NCI-H524 (cell line): ENCODE measurements at regions not wholly inside any gene's neighbourhood (a gene's known extent, or its start where the extent isn't known, plus 50 kb on each side); places are given as distances from the start of the nearest gene placed in this dataset.
"Not testable (repeated sequence)": the region's sequence is repeated elsewhere in the genome, so short reads cannot be mapped to it uniquely, and the experiment has no call there.

Experiments
- DNase-seq, 2 experiments: peaks; one replicate each; lab custom pipeline; 2025; lab: John Stamatoyannopoulos, UW

GRCh38 chr1:10940451-10940804, 72.0 kb upstream of the TARDBP start:
- DNase-seq, result no peak

DNA sequence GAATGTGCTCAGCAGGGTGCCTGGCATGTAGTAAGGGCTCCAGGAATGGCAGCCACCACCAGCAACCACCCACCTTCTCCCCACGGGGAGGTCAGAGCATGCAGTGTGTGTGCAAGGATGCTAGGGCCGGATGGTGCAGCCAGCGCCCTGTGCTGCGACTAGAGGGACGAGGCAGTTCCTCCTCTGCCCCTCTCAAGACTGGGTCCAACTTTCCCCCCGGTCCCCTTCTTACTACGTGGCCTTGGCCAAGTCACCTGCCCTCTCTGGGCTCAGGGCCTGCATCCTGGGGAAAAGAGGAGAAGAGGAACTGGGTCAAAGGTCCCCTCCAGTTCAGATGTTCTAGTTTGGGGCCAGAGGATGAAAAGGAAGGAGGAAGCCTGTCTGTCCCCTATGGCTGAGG, 71.6 kb upstream of the TARDBP start:
- DNase-seq, result no peak

GRCh38 chr1:10941891-10942541, 70.4 kb upstream of the TARDBP start:
- peak in 1 of 2 experiments; percentile 48 for DNase-seq

GRCh38 chr1:10942542-10942912, 69.9 kb upstream of the TARDBP start:
- no peak for DNase-seq

GRCh38 chr1:10943041-10943440, 69.4 kb upstream of the TARDBP start:
- DNase-seq, result no peak

- peak; percentile 65 to 67 for DNase-seq
Observed at GRCh38 chr1:10943991-10944730, 68.3 kb upstream of the TARDBP start.

DNA sequence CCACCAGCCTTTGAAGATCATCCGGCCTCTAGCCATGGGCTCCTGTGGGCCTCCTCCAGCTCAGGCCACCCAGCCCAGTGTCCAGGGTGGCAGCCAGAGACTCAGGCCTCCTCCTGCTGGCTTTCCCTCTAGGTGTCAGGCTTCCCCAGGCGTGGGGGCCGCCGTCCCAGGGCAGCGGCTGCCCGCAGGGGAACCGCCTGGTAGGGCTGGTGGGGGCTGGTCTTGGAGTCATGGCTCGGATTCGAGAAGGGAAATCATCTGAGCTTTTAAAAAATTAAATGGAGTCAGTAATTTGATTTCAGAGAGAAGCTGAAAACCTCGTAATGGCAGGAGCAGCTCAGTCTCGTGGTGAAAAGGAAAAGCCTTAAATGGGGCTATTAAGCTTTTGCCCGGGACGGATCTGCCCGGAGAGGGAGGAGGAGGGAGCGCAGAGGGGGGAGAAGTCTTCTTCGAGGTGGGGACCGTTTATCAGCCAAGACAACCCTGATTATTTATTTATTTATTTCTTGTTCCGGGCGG, 66.4 kb upstream of the TARDBP start:
- DNase-seq, result no peak

GRCh38 chr1:10947181-10947580, 65.3 kb upstream of the TARDBP start:
- DNase-seq, result no peak

GRCh38 chr1:10947691-10948462, 64.6 kb upstream of the TARDBP start:
- DNase-seq, result no peak

- DNase-seq, result peak; percentile 44 to 65
Observed at GRCh38 chr1:10948463-10948775, 64.0 kb upstream of the TARDBP start.

DNA sequence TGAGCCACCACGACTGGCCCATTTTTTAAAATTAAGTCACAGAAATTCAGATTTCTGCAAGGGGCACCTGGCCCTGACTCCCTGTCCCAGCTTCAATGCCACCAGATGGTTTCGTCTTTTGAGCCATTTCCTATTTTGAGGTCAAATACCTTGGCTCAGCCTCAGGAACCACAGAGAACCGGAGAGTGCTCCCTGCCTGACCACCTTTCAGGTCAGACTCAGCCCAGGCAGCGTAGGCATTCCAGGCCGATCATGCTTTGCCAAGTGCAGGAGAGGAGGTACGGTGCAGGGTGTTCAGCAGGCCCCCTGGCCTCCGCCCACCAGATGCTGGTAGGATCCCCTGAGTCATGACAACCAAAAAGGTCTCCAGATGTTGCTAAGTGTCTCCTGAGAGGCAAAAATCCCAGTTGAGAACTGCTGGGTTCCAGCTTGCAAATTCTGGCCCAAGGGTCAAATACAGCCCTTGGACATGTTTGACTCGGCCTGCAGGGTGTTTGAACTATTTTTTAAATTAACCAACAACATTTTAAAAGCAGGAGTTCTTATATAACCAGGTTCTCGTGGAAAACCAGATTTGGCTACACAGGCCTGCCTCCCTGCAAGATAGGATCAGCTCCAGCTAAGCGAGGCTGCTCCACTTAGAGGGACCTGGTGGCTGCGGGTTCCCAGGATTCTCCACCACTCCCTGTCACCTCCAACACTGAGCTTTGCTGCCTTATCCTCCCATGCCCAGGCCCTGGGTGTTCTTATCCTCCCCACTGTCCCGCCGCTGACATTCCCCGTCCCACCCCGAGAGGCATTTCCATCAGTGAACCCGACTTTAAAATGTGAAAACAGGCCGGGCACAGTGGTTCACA, 61.9 kb upstream of the TARDBP start:
- no peak for DNase-seq

- DNase-seq, result not testable (repeated sequence)
Observed at GRCh38 chr1:10951298-10951697, 61.2 kb upstream of the TARDBP start.

DNA sequence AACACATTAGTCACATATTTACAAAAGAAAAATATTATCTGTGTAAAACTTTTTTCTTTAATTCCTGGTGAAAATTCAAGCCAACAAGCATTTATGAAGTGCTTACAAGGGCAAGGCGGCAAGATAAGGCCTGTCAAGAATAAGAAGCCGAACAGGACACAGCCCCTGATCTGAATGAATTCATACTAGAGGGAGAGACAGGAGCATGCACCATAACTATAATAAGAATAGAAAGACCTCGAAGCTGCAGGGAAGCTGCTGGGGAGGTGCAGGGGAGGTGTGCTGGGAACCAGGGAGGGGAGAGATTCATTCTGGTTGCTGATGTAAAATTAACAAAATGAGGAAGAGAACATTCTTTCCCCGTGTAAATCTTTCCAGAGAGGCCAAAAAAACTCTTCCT, 60.5 kb upstream of the TARDBP start:
- no peak for DNase-seq

DNA sequence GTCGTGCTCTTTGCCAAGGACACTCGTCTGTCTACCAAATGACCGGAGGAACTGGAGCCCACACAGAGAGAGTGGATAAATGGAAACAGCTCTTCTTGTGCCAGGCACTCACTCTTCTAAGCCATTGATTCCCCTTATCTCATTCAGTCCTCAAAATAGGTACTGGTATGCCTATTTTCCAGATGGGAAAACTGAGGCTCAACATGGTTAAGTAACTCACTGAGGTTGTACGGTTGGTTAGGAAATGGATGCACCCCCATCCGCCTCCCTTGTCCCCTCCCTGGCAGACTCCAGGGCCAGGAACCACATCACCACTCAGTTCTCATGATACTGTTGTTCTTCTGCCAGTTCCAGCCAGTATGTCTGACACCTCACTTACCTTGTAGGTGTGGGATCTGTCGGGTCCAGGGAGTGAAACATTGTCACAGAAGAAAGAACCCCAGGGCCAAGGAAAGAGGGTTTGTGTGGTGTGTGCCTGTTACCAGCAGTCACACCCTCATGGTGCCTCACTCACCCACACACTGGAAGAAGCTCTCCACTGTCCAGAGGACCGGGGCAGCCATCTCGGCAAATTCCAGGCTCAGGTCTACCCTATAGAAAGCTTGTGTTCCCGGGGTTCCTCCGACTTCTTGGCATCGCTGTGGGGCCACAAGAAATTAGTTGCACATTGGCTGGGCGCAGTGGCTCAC, 58.8 kb upstream of the TARDBP start:
- DNase-seq, result no peak

GRCh38 chr1:10957133-10957532, 55.3 kb upstream of the TARDBP start:
- DNase-seq, result no peak

DNA sequence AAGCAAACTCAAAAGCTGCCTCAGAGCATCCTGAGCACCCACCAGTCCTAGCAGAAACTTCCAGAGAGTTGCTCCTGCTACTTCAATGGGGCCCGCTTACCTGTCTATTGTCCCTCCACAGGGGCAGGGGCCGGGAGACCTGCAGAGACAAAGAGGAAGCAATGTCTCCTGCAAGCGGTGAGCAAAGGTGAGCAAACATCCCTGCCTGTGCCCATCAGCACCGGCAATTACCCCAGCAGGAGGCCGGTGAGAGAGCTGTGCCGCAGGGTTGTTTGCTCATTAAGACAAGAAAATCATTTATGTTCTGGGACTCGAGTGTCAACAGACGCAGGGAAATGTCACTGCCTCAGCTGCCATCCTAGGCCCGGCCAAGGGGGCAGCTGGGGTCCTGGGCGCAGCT, 53.8 kb upstream of the TARDBP start:
- no peak for DNase-seq

- DNase-seq, result peak; percentile 34 to 76
Observed at GRCh38 chr1:10960411-10961299, 51.8 kb upstream of the TARDBP start.

- DNase-seq, result no peak
Observed at GRCh38 chr1:10961300-10961833, 51.1 kb upstream of the TARDBP start.

DNA sequence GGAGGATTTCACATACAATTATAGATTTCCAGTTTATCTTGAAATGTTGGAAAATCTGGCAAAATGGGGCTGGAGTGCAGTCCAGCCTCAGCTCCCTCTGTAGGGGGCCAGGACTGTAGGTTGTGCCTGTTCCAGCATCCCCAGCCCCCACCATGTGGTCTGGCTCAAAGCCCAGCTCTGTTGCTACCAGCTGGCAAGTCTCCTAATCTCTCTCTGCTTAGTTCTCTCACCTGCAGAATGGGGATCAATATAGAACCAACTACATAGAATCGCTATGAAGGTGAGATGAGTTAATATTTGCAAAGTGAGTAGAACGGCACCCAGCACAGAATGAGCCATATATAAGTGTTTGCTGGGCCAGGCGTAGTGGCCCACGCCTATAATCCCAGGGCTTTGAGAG, 50.0 kb upstream of the TARDBP start:
- DNase-seq, result peak; percentile 72 to 86
